Fibroblast of villous mesenchyme (primary cell): ENCODE measurements at regions not wholly inside any gene's neighbourhood (a gene's known extent, or its start where the extent isn't known, plus 50 kb on each side); places are given as distances from the start of the nearest gene placed in this dataset.

Experiments used
- DNase-seq: peaks from one replicate; pipeline ENCODE4 v3.0.0-alpha.2; 2010; ENCODE audit warnings: low read depth
- H3K4me3 ChIP-seq: 2 replicates; pipeline ENCODE4 v1.5.1; 2011; ENCODE audit warnings: low read depth, mild to moderate bottlenecking, low read length
- TF ChIP-seq, protein P1 (sequence below): IDR thresholded peaks from 2 replicates; pipeline ENCODE4 v1.5.1; 2012; ENCODE audit warnings: low read depth, mild to moderate bottlenecking, low read length; ENCODE audit not compliant: insufficient read depth

DNA sequence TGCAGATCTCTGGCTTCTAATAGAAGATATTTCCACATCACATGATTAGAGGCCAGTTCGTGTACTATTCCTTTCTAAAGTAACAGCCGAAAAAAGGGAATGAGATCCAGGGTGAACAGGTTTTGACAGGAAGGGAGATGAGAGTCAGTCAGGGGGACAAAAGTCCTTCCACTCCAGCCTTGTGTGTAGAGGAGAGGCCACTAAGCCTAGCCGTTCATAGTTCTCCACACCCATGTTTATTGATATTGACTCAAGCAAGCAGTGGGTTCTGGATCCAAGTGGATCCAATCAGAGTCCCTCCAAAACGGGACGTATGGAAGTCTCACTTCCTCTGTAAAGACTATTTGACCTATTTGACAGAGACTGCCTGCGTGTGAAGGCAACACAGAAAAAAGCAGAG is 80.4 kb upstream of the LRIG1 start:
- no peak overlapping the region for H3K4me3 ChIP-seq
- DNase-seq: no peak
- TF ChIP-seq, protein P1, sequence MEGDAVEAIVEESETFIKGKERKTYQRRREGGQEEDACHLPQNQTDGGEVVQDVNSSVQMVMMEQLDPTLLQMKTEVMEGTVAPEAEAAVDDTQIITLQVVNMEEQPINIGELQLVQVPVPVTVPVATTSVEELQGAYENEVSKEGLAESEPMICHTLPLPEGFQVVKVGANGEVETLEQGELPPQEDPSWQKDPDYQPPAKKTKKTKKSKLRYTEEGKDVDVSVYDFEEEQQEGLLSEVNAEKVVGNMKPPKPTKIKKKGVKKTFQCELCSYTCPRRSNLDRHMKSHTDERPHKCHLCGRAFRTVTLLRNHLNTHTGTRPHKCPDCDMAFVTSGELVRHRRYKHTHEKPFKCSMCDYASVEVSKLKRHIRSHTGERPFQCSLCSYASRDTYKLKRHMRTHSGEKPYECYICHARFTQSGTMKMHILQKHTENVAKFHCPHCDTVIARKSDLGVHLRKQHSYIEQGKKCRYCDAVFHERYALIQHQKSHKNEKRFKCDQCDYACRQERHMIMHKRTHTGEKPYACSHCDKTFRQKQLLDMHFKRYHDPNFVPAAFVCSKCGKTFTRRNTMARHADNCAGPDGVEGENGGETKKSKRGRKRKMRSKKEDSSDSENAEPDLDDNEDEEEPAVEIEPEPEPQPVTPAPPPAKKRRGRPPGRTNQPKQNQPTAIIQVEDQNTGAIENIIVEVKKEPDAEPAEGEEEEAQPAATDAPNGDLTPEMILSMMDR: no peak

DNA sequence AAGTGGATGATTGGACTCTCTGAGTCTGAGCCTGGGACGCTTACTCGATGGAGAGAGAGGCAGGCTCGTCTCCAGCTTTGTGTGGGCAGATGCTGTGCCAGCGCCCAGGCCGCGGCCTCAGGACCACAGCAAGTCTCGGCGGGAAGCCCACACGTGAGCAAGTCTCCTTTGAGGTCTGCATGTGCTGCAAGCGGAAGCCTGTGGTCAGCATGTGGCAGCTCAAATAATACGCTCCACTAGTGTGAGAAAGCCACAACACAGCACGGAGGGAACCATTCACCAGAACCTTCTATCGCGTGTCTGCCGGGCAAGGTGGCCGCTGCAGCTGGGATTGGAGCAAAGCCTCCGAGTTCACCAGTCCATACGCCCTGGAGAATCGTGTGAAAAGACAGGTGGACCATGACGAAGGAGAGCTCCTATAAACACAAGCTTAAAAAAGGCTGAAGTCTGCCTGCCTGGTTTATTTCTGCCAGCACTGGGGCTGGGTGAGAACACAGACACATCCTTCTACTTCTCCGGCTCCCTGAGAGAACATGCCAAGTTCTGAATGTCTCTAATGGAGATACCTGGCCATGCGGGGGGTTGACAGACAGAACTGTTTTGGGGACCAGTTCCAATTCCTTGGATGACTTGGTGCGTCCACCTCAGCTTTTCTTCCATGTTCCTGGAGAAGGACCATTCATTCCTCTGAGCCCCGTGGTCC is 82.0 kb upstream of the LRIG1 start:
- no peak for DNase-seq
- no peak overlapping the region for H3K4me3 ChIP-seq
- TF ChIP-seq, protein P1: no peak

DNA sequence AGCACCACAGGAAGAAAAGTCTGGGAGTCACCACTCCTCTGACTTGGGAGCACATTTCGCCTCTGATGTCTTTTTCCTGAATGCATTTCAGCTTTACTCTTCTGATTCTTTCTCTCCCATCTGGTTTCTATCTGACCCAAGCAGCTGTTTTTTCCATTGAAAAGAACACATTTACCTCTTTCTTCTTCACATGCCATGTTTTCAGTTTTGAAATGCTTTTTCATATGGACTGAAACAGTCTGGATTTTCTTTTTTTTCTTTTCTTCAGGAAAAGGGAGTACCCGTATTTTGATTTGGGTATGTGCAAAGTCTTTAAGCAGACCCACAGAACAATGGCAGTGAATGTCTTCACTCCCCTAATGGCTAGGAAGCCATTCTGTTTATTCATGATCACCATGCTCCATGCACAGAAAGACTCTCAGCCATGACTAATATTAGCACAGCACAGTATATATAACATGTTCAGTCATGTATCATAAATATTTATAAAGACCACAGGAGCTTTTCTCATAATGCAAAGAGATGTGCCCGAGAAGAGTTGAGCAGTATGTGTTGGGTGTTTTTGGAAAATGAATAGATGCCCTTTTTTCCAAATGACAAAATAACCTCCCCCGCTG is 82.7 kb upstream of the LRIG1 start:
- H3K4me3 ChIP-seq: no peak overlapping the region
- DNase-seq: no peak
- TF ChIP-seq, protein P1: no peak

DNA sequence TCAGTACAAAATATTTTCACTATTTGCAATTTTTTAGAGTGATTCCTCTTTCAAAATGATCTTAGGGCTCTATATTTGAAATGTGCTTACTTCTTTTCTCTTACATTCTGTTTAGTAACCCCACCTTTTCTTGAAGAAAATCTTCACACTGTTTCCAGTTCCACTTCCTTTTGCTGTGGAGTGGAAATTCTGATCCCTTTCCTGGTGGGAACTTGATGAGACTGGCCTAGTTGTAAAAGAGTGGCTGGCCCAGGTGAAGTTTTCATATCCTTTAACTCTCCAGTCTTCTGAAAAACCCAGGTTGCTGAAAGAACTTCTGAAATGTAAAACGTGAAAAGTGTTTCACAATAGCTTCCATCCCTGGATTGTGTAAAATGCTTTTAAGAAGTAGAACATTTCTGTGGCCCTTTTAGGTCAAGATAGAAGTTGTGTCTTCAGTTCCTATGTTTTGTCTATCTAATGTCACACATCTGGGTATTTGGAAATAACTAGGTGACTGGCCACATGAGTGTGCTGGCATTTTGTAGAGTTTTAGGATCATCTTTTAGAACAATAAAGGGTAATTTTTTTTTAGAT is 84.8 kb upstream of the LRIG1 start:
- TF ChIP-seq, protein P1: no peak
- DNase-seq: peak; percentile 63
- H3K4me3 ChIP-seq: no peak overlapping the region

DNA sequence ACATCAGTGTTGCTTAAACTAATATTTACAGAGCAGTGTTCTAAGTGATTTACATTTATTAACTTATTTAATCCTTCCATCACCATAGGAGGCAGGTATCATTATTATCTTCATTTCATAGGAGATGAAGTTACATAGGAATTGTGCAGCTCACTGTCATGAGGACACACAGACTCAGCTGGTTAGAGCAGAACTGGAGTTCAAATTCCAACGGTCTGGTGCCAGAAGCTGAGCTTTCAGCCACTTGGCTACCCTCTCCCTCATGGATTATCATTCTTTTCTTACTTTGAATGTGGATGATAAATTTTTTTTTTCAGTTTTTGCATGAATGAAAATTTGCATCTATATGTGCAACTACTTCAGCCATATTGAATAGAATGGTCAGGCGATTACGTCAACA is 86.0 kb upstream of the LRIG1 start:
- DNase-seq: no peak
- TF ChIP-seq, protein P1: no peak

DNA sequence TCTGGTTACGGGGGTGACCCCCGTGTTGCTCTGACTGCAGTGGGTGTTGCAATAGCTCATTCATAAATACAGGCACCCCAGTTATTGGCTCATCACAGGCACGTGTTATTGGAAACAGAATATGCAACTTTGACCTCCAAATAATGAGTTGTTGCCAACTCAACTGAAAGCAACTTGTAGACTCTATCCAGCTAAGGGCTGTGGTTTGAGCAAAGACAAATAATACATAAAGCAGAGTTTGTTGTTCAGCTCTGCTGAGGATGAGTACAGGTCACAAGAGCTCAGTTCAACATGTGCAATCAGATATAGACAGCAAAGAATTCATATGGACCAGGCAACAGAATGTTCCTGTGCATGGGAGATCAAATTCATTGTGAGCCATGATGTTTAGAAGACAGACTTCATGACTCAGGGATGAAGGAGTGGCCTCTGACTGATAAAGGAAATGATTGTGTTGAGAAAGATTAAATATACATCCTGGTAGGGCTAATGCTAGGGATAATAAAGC is 87.6 kb upstream of the LRIG1 start:
- H3K4me3 ChIP-seq: no peak overlapping the region
- TF ChIP-seq, protein P1: no peak
- peak; percentile 81 for DNase-seq

More for the DNA sequence above, 86.0 kb upstream of the LRIG1 start:
- no peak overlapping the region for H3K4me3 ChIP-seq
